H9 (cell line): ENCODE measurements at regions not wholly inside any gene's neighbourhood (a gene's known extent, or its start where the extent isn't known, plus 50 kb on each side); places are given as distances from the start of the nearest gene placed in this dataset.

ENCODE experiments used
- DNase-seq: peaks from one replicate; pipeline ENCODE4 v3.0.0-alpha.2; 2017
- H2AFZ ChIP-seq: one replicate; pipeline ENCODE4 v1.6.1; 2013; ENCODE audit warnings: mild to moderate bottlenecking, low read length, control low read depth, moderate library complexity
- H2AK5ac ChIP-seq: 2 replicates; pipeline ENCODE4 v1.6.1; 2013; ENCODE audit warnings: low read length, control low read depth, mixed read lengths; ENCODE audit not compliant: insufficient read length
- H2BK120ac ChIP-seq: one replicate; pipeline ENCODE4 v1.6.1; 2013; ENCODE audit warnings: low read depth, mild to moderate bottlenecking, low read length, control low read depth, inconsistent platforms; ENCODE audit not compliant: poor library complexity, severe bottlenecking
- H2BK12ac ChIP-seq: 2 replicates; pipeline ENCODE4 v1.6.1; 2013; ENCODE audit warnings: low read length, control low read depth, mixed read lengths, low read depth; ENCODE audit not compliant: insufficient read length
- H2BK15ac ChIP-seq: 2 replicates; pipeline ENCODE4 v1.6.1; 2013; ENCODE audit warnings: low read depth, low read length, control low read depth
- H2BK20ac ChIP-seq: one replicate; pipeline ENCODE4 v1.6.1; 2013; ENCODE audit warnings: low read depth, mild to moderate bottlenecking, low read length, control low read depth, inconsistent platforms; ENCODE audit not compliant: poor library complexity, severe bottlenecking
- H2BK5ac ChIP-seq: 2 replicates; pipeline ENCODE4 v1.6.1; 2013; ENCODE audit warnings: low read length, control low read depth, mixed read lengths; ENCODE audit not compliant: insufficient read length
- H3K14ac ChIP-seq: 2 replicates; pipeline ENCODE4 v1.6.1; 2013; ENCODE audit warnings: low read length, control low read depth; ENCODE audit not compliant: insufficient read depth
- H3K18ac ChIP-seq: 2 replicates; pipeline ENCODE4 v1.6.1; 2013; ENCODE audit warnings: low read depth, mild to moderate bottlenecking, mixed read lengths, low read length, control low read depth; ENCODE audit not compliant: insufficient read length
- H3K23ac ChIP-seq: 2 replicates; pipeline ENCODE4 v1.6.1; 2013; ENCODE audit warnings: low read length, control low read depth, mixed read lengths, low read depth; ENCODE audit not compliant: insufficient read length
- H3K23me2 ChIP-seq: 2 replicates; pipeline ENCODE4 v1.6.1; 2013; ENCODE audit warnings: low read depth, mild to moderate bottlenecking, mixed read lengths, low read length, control low read depth; ENCODE audit not compliant: insufficient read length, poor library complexity, severe bottlenecking
- H3K27ac ChIP-seq: 2 replicates; pipeline ENCODE4 v1.5.1; 2013; ENCODE audit warnings: low read length, control low read depth, mixed read lengths, low read depth; ENCODE audit not compliant: insufficient read length
- H3K27me3 ChIP-seq: 2 replicates; pipeline ENCODE4 v1.6.1; 2013; ENCODE audit warnings: low read length, control low read depth, inconsistent platforms; ENCODE audit not compliant: insufficient read depth
- H3K4ac ChIP-seq: 2 replicates; pipeline ENCODE4 v1.6.1; 2013; ENCODE audit warnings: low read depth, mild to moderate bottlenecking, control low read depth, inconsistent platforms, low read length, moderate library complexity
- H3K4me1 ChIP-seq: 2 replicates; pipeline ENCODE4 v1.6.1; 2013; ENCODE audit warnings: low read length, control low read depth, inconsistent platforms; ENCODE audit not compliant: insufficient read depth
- H3K4me2 ChIP-seq: 2 replicates; pipeline ENCODE4 v1.6.1; 2013; ENCODE audit warnings: low read length, control low read depth, mixed read lengths; ENCODE audit not compliant: insufficient read length, insufficient read depth
- H3K56ac ChIP-seq: 2 replicates; pipeline ENCODE4 v1.6.1; 2013; ENCODE audit warnings: low read depth, mild to moderate bottlenecking, mixed read lengths, low read length, control low read depth; ENCODE audit not compliant: insufficient read length
- H3K79me1 ChIP-seq: 2 replicates; pipeline ENCODE4 v1.6.1; 2013; ENCODE audit warnings: low read depth, mild to moderate bottlenecking, moderate library complexity, low read length, control low read depth, inconsistent platforms; ENCODE audit not compliant: insufficient read depth, poor library complexity, severe bottlenecking
- H3K79me2 ChIP-seq: 2 replicates; pipeline ENCODE4 v1.6.1; 2013; ENCODE audit warnings: low read length, control low read depth, inconsistent platforms; ENCODE audit not compliant: insufficient read depth
- H3K9ac ChIP-seq: 2 replicates; pipeline ENCODE4 v1.6.1; 2013; ENCODE audit warnings: low read length, control low read depth, mixed read lengths; ENCODE audit not compliant: insufficient read length; ENCODE audit errors: extremely low read depth
- H3K9me3 ChIP-seq: one replicate; pipeline ENCODE4 v1.6.1; 2013; ENCODE audit warnings: low read depth, low read length, inconsistent platforms; ENCODE audit not compliant: control insufficient read depth
- H3T11ph ChIP-seq: one replicate; pipeline ENCODE4 v1.6.1; 2013; ENCODE audit warnings: mild to moderate bottlenecking, low read length, control low read depth, inconsistent platforms
- H4K20me1 ChIP-seq: one replicate; pipeline ENCODE4 v1.6.1; 2013; ENCODE audit not compliant: control insufficient read depth, insufficient read length, insufficient read depth
- H4K5ac ChIP-seq: 2 replicates; pipeline ENCODE4 v1.6.1; 2013; ENCODE audit warnings: low read depth, mild to moderate bottlenecking, mixed read lengths, low read length, control low read depth; ENCODE audit not compliant: insufficient read length
- H4K8ac ChIP-seq: replicated peaks from 2 replicates; pipeline ENCODE4 v1.6.1; 2013; ENCODE audit warnings: low read length, control low read depth, mixed read lengths, low read depth; ENCODE audit not compliant: insufficient read length
- H4K91ac ChIP-seq: 2 replicates; pipeline ENCODE4 v1.6.1; 2013; ENCODE audit warnings: low read depth, mild to moderate bottlenecking, moderate library complexity, mixed read lengths, low read length, control low read depth; ENCODE audit not compliant: insufficient read length
- H3K27ac Mint-ChIP-seq, 3 experiments: 2 replicates in 2 of 3; 3 replicates in 1 of 3; pipeline ENCODE4 v1.8.0; 2020 to 2021; ENCODE audit warnings: mixed read lengths in 3 of 3, mild to moderate bottlenecking in 1 of 3, moderate library complexity in 1 of 3
- H3K27me3 Mint-ChIP-seq: 2 replicates; pipeline ENCODE4 v1.8.0; 2021; ENCODE audit warnings: low read depth, mild to moderate bottlenecking, moderate library complexity, mixed read lengths
- H3K36me3 Mint-ChIP-seq, 3 experiments: 2 replicates in 2 of 3; 3 replicates in 1 of 3; pipeline ENCODE4 v1.8.0; 2020 to 2021; ENCODE audit warnings: low read depth in 3 of 3, mixed read lengths in 3 of 3; ENCODE audit not compliant: insufficient read depth in 1 of 3
- H3K4me1 Mint-ChIP-seq, 2 experiments: 2 replicates each; pipeline ENCODE4 v1.8.0; 2020; ENCODE audit warnings: mixed read lengths in 2 of 2
- H3K4me3 Mint-ChIP-seq, 2 experiments: 2 replicates in 1 of 2; 3 replicates in 1 of 2; pipeline ENCODE4 v1.8.0; 2020 to 2021; ENCODE audit warnings: mild to moderate bottlenecking in 2 of 2, mixed read lengths in 2 of 2, moderate library complexity in 1 of 2
- H3K9me3 Mint-ChIP-seq, 2 experiments: 2 replicates in 1 of 2; 3 replicates in 1 of 2; pipeline ENCODE4 v1.8.0; 2020; ENCODE audit warnings: mild to moderate bottlenecking in 2 of 2, mixed read lengths in 2 of 2, moderate library complexity in 1 of 2
- WGBS: extraction: QIAGEN DNeasy Blood & Tissue Kit; methylation state at CpG from one replicate; pipeline ENCODE4 v1.1.7; 2013; ENCODE audit warnings: missing lambda C conversion rate, low lambda C conversion rate, mixed read lengths; ENCODE audit not compliant: insufficient read length; ENCODE audit errors: extremely low coverage; 5-methylcytosine and 5-hydroxymethylcytosine counted together
- TF ChIP-seq, protein P1 (sequence below): fragments of 200-600 bp; sonication (generic); conservative IDR thresholded peaks from 3 replicates; pipeline ENCODE4 v1.8.0; 2021; ENCODE audit warnings: antibody characterized with exemption, mild to moderate bottlenecking

DNA sequence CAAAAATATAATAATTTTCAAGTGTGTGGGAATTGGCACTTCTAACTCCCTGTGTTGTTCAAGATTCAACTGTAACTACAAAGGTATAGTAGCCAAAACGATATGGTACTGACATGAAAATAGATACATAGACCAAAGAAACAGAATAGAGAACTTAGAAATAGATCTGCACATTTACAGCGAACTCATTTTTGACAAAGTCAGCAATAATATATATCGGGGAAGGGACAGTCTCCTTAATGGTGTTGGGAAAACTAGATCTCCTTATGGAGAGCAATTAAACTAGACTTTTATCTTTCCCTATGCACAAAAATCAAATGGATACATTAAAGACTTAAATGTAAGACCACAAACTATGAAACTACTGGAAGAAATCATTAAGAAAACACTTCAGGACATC lies 1530.6 kb upstream of the SLC39A10 start:
- no peaks in the 10 kb centered on the region for H4K20me1 ChIP-seq
- no peak overlapping the region for H3K18ac ChIP-seq
- H3K23ac ChIP-seq, result no peak overlapping the region
- H3K4ac ChIP-seq, result no peak overlapping the region
- H2BK120ac ChIP-seq, result no peak overlapping the region
- peaks cover 6% of the 10 kb centered on the region for H3K9me3 ChIP-seq
- no peak overlapping the region for H2BK20ac ChIP-seq
- H3K14ac ChIP-seq, result no peak overlapping the region
- H2BK15ac ChIP-seq, result no peak overlapping the region
- no peak overlapping the region for H2AK5ac ChIP-seq
- no peak overlapping the region for H2AFZ ChIP-seq
- H3K4me1 ChIP-seq, result no peaks in the 10 kb centered on the region
- no peak overlapping the region for H4K5ac ChIP-seq
- no peak overlapping the region for H4K8ac ChIP-seq
- no peak overlapping the region for H3T11ph ChIP-seq
- Mint-ChIP-seq H3K27me3 (no peaks in the 10 kb centered on the region), H3K4me3 (no peak overlapping the region), H3K9me3 (peaks cover 0 to 12% of the 10 kb centered on the region in 2 experiments; a peak in 3 of 5 replicates), H3K4me1 (no peaks in the 10 kb centered on the region), H3K27ac (no peak overlapping the region), H3K36me3 (peaks cover 0 to 7% (median 3%) of the 10 kb centered on the region in 3 experiments; a peak in 3 of 7 replicates)
- TF ChIP-seq, protein P1, sequence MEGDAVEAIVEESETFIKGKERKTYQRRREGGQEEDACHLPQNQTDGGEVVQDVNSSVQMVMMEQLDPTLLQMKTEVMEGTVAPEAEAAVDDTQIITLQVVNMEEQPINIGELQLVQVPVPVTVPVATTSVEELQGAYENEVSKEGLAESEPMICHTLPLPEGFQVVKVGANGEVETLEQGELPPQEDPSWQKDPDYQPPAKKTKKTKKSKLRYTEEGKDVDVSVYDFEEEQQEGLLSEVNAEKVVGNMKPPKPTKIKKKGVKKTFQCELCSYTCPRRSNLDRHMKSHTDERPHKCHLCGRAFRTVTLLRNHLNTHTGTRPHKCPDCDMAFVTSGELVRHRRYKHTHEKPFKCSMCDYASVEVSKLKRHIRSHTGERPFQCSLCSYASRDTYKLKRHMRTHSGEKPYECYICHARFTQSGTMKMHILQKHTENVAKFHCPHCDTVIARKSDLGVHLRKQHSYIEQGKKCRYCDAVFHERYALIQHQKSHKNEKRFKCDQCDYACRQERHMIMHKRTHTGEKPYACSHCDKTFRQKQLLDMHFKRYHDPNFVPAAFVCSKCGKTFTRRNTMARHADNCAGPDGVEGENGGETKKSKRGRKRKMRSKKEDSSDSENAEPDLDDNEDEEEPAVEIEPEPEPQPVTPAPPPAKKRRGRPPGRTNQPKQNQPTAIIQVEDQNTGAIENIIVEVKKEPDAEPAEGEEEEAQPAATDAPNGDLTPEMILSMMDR, result no peak
- no peak overlapping the region for H3K56ac ChIP-seq
- H2BK12ac ChIP-seq, result no peak overlapping the region
- no peak for DNase-seq
- H2BK5ac ChIP-seq, result no peak overlapping the region
- no peak overlapping the region for H3K4me2 ChIP-seq
- no CpG with 5 or more reads among the region's 3 CpGs for WGBS
- H3K27ac ChIP-seq, result no peak overlapping the region
- no peaks in the 10 kb centered on the region for H3K79me2 ChIP-seq
- H3K79me1 ChIP-seq, result no peaks in the 10 kb centered on the region
- no peaks in the 10 kb centered on the region for H3K27me3 ChIP-seq
- H3K9ac ChIP-seq, result no peak overlapping the region
- no peaks in the 10 kb centered on the region for H3K23me2 ChIP-seq
- H4K91ac ChIP-seq, result no peak overlapping the region
